G401.6 (cell line): ENCODE measurements at regions not wholly inside any gene's neighbourhood (a gene's known extent, or its start where the extent isn't known, plus 50 kb on each side); places are given as distances from the start of the nearest gene placed in this dataset.

Experiments
- FAIRE-seq: peaks from 2 replicates; lab custom pipeline; 2012; peaks lifted over from hg19 to GRCh38; lab: Jason Lieb, UNC

GRCh38 chr6:84461461-84461860, 234.0 kb upstream of the CEP162 start:
- no peak for FAIRE-seq

- FAIRE-seq: no peak
These were observed 233.0 kb upstream of the CEP162 start for GRCh38 chr6:84460491-84460890.

- no peak for FAIRE-seq
These were observed 232.0 kb upstream of the CEP162 start for GRCh38 chr6:84459401-84459800.

GRCh38 chr6:84458271-84458670, 230.8 kb upstream of the CEP162 start:
- FAIRE-seq: no peak

- no peak for FAIRE-seq
These were observed 229.8 kb upstream of the CEP162 start for GRCh38 chr6:84457276-84457675.

- no peak for FAIRE-seq
These were observed 229.4 kb upstream of the CEP162 start for GRCh38 chr6:84456803-84457202.

GRCh38 chr6:84455511-84456029, 228.1 kb upstream of the CEP162 start:
- no peak for FAIRE-seq

GRCh38 chr6:84453499-84453898, 226.1 kb upstream of the CEP162 start:
- FAIRE-seq: no peak

- no peak for FAIRE-seq
These were observed 222.6 kb upstream of the CEP162 start for GRCh38 chr6:84450018-84450417.

- no peak for FAIRE-seq
These were observed 221.8 kb upstream of the CEP162 start for GRCh38 chr6:84449220-84449619.

- no peak for FAIRE-seq
These were observed 220.9 kb upstream of the CEP162 start for GRCh38 chr6:84448331-84448730.

GRCh38 chr6:84447651-84448050, 220.2 kb upstream of the CEP162 start:
- FAIRE-seq: no peak

GRCh38 chr6:84445068-84445467, 217.6 kb upstream of the CEP162 start:
- FAIRE-seq: no peak

GRCh38 chr6:84442208-84442607, 214.8 kb upstream of the CEP162 start:
- no peak for FAIRE-seq

- no peak for FAIRE-seq
These were observed 214.0 kb upstream of the CEP162 start for GRCh38 chr6:84441456-84441855.

- no peak for FAIRE-seq
These were observed 207.1 kb upstream of the CEP162 start for GRCh38 chr6:84434550-84434949.

- no peak for FAIRE-seq
These were observed 205.2 kb upstream of the CEP162 start for GRCh38 chr6:84432619-84433018.

- peak; percentile 84 for FAIRE-seq
These were observed 201.0 kb upstream of the CEP162 start for GRCh38 chr6:84428300-84428907.

GRCh38 chr6:84425971-84426705, 198.7 kb upstream of the CEP162 start:
- FAIRE-seq: no peak

- no peak for FAIRE-seq
These were observed 197.5 kb upstream of the CEP162 start for GRCh38 chr6:84424956-84425355.

- no peak for FAIRE-seq
These were observed 195.0 kb upstream of the CEP162 start for GRCh38 chr6:84422380-84422968.

GRCh38 chr6:84421031-84421430, 193.6 kb upstream of the CEP162 start:
- FAIRE-seq: no peak

GRCh38 chr6:84417260-84417659, 189.8 kb upstream of the CEP162 start:
- no peak for FAIRE-seq
